T47D (cell line): ENCODE measurements at regions not wholly inside any gene's neighbourhood (a gene's known extent, or its start where the extent isn't known, plus 50 kb on each side); places are given as distances from the start of the nearest gene placed in this dataset.

Experiments
- DNase-seq, 2 experiments: peaks; one replicate each; pipeline versions ENCODE4 v3.0.0 to v3.0.0-alpha.2; 2011 to 2012; ENCODE audit warnings: low read depth in 1 of 2, low spot score in 1 of 2
- JUND ChIP-seq: IDR thresholded peaks from 2 replicates; pipeline ENCODE4 v1.6.1; 2012; ENCODE audit warnings: low read depth
- in situ Hi-C: cut with HindIII; loops from 2 replicates; pipeline ENCODE4 v1.10.0; 2016; ENCODE audit warnings: low sequenced_read_pairs, low pct_unique_long_range_greater_than_20kb

DNA sequence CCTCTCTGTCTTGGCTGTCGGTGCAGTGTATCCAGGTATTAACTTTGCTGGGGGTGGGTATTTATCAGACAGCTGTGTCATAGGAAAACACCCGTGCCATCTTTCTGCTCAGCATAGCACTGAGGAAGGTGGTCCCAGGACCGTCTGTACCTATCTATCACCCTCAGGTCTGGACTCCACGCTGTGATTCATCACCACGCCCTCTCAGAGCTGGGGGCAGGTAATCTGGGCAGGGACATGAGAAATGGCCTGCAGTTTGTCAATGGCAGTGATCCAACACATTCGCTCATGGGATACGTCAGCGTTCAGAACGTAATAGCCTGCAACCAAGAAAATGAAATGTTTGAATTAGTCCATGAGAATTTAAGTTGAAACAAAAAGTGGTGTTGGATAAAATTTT, 151.6 kb upstream of the MAP1B start:
- in situ Hi-C loops, result no loop called here
- DNase-seq, result no peak
- TF ChIP-seq JUND, result no peak

DNA sequence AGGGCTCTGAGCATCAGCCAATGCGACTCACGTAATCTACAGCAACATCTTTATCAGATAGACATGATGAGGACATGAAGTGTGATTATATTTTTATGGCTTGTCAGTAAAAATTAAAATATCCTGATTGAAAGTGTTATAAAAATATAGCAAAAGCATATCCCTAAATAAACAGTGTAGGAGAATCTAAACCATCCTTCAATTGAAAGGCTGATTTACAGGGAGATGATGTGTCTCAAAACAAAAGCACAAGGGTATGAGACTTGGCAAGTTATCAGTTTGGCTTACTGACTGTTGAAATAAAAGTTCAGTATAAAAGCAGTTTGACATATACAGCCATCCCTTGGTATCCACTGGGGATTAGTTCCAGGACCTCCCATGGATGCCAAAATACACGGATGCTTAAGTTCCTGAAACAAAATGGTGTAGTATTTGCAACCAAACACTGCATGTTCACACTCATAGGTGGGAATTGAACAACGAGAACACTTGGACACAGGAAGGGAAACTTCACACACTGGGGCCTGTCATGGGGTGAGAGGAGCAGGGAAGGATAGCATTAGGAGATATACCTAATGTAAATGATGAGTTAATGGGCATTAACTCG, 149.9 kb upstream of the MAP1B start:
- TF ChIP-seq JUND, result no peak
- no peak for DNase-seq
- in situ Hi-C loops, result no loop called here

DNA sequence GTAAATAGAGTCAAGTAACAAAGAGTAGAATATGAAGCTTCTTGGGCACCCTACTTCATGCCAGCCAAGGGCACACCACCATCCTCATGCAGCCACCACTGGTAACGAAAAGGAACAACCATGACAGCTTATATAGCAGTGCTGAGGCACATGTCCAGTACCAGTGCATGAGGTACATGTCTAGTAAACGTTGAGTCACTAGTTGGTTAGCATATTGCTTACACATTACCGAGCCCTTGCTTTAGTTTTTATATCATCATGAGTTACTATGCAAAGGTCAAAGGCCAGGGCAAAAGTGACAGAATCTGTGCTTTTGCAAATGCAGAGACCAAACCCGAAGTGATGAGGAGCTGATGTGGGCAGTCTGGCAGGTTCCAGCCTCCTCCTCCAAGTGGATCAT, 147.1 kb upstream of the MAP1B start:
- no peak for DNase-seq
- in situ Hi-C loops, result no loop called here
- TF ChIP-seq JUND, result no peak

DNA sequence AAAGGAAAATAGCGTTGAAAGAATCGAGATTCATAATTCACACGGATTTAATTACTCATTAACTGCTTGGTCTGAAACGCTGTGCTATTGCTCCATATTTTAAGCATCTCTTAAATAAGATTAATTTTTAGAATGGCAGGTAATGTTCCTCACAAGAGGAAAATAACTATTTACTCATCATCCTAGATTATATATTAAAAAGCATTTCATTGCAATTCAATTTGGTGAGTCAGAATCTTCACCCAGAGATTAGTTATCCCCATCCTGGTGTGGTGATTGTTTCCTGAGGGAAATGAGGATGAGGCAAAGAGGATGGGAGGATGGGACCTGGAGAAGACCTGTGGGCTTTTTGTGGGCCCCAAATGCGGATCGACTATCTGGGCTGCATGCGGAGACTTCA, 145.5 kb upstream of the MAP1B start:
- in situ Hi-C loops, result no loop called here

DNA sequence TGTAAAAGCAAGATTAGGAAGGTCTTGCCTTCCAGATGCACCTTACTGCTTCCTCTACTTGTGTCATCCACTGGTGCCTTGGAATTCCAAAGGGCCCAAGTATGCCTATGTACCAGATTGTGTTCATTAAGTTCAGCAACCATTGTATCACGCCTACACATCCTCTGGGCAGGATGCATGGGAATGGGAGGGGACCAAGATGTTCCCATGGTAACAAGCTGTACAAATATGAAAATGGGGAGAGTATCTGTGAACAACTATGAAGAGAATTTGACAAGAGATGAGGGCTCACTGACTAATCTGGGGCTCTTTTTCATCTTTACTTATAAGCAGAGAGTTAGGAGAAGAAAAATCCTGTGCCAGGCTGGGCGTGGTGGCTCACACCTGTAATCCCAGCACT, 137.8 kb upstream of the MAP1B start:
- TF ChIP-seq JUND, result no peak
- in situ Hi-C loops, result no loop called here

More for the DNA sequence above, 145.5 kb upstream of the MAP1B start:
- DNase-seq, result no peak
- TF ChIP-seq JUND, result no peak

DNA sequence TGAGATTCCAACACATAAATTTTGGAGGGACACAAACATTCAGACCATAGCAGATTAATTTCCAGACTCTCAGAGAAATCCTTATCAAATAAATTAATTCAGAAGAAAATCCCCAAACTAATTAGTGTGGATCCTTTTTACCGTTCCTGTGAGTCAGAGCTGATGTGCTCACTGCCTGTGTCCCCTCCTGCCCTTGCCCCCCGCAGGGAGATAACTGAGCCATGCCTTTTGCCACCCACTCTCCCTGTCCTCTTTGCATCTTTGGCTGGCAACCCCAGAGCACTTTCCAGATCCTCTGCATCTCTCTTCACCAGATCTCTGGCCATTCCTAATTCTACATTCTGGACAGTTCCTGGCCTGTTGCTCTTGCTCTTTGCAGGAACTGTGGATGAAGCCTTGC, 135.4 kb upstream of the MAP1B start:
- no peak for DNase-seq
- TF ChIP-seq JUND, result no peak
- in situ Hi-C loops, result no loop called here

More for the DNA sequence above, 137.8 kb upstream of the MAP1B start:
- DNase-seq, result no peak

DNA sequence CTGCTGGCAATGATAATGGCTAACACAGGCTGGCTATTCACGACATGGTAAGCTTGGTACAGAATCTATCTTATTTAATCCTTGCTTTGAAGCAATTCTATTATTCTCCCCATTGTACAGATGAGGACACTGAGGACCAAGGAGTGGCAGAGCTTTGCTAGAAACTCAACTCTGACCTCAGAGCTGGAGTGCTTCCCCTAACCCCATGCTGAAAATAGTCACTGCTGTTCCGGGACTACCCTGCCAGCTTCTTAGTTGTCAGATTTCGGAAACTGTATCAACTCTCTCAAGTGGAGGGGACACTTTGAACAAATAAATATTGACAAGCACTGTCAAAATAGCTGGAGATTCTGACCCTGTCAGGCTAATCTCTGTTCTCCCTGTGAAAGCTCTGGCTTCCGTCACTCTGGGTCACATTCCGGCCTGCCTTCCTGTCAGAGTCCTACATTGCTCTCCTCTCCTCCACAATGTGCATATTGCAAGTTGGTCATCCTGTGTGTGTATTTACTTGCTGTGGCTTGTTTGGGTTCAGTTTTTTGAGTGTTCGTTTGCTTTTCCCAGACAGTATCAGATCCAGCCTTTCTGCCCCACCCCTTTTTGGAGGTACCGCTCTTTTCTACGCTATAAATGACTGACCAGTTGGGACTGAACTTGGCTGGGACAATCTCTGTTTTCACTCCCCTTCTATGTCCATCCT, 134.3 kb upstream of the MAP1B start:
- in situ Hi-C loops, result no loop called here
- DNase-seq, result peak in 1 of 2 experiments; percentile 45
- no peak for TF ChIP-seq JUND

DNA sequence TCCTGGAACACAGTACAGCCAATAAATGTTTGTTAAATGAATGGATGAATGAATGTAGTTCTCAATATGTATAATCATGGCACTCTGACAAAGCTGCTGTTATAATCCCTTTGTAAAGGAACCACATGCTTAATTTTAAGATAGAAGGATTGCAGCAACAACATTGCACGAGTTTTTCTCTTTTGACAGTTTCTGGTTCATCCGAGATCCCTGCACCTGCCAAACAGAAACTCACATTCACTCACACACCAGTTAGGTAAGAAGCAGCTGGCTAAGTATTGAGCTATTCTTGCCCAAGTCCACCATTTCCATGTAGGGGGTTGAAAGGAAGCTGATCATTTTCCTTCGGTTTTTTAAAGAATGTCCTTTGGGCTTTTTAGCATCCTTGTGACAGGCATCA, 133.7 kb upstream of the MAP1B start:
- TF ChIP-seq JUND, result no peak
- in situ Hi-C loops, result no loop called here
- no peak for DNase-seq

DNA sequence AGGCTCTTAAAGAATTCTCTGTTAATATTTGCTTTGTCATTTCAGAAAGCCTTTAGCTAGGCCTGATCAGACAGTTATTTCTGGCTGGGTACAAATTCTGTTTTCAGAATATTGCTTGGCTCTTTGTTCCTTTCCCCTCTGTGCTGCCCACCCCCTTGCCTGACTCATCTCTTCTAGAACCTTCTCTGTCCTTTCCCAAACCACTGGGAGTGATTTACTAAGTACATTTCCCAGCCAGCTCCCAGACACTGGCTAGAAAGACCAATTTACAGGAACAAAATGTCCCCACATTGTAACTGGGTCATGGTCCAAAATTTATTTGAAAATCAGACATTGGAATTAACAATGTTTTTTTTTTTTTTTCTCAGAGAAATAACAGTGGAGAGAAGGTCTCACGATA, 133.1 kb upstream of the MAP1B start:
- in situ Hi-C loops, result no loop called here
- no peak for DNase-seq
- TF ChIP-seq JUND, result no peak

DNA sequence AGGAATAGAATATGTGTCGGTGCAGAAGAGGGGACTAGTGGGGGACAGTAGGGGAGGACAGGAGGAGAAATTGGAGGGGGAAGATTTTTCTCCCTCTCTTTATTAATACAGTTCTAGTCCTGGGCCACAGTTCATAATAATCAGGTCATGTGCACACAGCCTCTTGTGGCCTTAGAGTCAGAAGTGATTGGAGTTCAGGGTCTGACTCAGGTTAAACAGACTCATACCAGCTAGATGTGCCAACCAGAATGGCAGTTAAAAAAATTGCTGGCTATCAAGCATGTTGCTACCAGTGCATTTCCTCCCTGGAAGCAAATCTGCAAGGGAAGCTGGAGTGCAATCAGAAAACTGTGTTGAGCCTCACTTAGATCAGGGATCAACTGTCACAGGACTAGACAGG, 132.7 kb upstream of the MAP1B start:
- no peak for DNase-seq
- in situ Hi-C loops, result no loop called here
- no peak for TF ChIP-seq JUND

DNA sequence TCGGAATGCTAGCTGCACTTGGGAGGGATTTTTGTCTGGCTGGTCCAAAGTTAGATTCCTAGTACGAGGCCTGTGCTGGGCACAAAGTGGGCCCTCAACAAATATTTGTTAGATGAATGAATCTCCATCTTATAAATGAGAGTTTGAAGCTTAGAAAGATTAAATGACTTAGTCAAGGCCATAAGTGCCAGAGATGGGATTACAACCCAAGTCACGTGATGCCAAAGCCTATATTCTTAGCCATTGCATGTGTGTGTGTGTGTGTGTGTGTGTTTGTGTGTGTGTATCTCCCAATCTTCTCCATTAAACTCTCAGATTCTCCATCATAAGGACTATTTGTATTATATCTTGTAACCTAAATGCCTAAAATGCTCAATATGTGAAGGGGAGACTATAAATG, 130.8 kb upstream of the MAP1B start:
- in situ Hi-C loops, result no loop called here
- no peak for TF ChIP-seq JUND
- DNase-seq, result no peak

DNA sequence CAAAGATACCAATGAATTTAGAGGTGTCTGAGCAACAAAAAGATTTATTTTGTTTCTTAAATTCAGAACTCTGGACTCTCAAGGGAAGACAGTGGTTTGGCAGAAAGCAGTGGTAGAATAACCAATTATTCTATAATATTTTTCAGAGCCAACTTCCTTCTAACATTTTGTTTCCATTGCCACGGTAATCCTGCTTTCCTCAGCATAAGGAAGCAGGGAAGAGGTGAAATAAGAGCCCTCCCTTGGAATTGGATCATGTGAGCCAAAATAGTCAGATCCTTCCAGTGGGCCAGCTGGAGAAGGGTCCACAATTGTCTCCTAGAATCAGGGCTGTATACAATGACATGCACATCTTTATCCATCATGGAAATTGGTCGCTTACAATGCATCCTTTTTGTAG, 130.0 kb upstream of the MAP1B start:
- in situ Hi-C loops, result no loop called here
- no peak for DNase-seq
- no peak for TF ChIP-seq JUND

DNA sequence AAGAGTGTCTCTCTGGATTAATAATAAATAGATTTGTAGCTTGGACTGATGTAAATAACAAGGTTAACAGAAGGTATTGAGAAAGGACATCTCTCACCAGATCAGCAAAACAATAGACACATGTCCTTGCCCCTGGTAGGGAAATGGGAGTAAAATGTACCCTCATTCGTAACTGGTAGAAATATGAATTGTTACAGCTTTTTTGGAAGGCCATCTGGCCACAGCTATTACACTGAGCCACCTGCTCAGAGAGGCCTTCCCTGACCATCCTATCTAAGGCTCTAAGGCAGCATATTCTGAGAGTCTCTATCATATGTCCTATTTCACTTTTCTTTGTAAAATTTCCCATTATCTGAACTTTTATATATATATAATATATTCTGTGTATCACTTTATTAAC, 129.1 kb upstream of the MAP1B start:
- in situ Hi-C loops, result no loop called here
- DNase-seq, result no peak
- TF ChIP-seq JUND, result no peak
